MM.1S (cell line): ENCODE measurements at regions not wholly inside any gene's neighbourhood (a gene's known extent, or its start where the extent isn't known, plus 50 kb on each side); places are given as distances from the start of the nearest gene placed in this dataset.

Source experiments
- EZH2 ChIP-seq: fragments of 300-600 bp; sonication (generic); optimal IDR thresholded peaks from 2 replicates; pipeline ENCODE3; 2017; ENCODE audit warnings: low read depth, mild to moderate bottlenecking, antibody characterized with exemption, low read length, mixed read lengths
- TF ChIP-seq, protein P1 (sequence below): fragments of 300-600 bp; sonication (generic); IDR thresholded peaks from 2 replicates; pipeline ENCODE4 v1.5.1; 2016; ENCODE audit warnings: antibody characterized with exemption, low read length, mixed read lengths

GRCh38 chrX:143800150-143800549 is 79.6 kb upstream of the SPANXN2 start:
- TF ChIP-seq, protein P1, sequence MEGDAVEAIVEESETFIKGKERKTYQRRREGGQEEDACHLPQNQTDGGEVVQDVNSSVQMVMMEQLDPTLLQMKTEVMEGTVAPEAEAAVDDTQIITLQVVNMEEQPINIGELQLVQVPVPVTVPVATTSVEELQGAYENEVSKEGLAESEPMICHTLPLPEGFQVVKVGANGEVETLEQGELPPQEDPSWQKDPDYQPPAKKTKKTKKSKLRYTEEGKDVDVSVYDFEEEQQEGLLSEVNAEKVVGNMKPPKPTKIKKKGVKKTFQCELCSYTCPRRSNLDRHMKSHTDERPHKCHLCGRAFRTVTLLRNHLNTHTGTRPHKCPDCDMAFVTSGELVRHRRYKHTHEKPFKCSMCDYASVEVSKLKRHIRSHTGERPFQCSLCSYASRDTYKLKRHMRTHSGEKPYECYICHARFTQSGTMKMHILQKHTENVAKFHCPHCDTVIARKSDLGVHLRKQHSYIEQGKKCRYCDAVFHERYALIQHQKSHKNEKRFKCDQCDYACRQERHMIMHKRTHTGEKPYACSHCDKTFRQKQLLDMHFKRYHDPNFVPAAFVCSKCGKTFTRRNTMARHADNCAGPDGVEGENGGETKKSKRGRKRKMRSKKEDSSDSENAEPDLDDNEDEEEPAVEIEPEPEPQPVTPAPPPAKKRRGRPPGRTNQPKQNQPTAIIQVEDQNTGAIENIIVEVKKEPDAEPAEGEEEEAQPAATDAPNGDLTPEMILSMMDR: no peak
- no peak for TF ChIP-seq EZH2
